Thyroid gland (tissue), 4 donors: ENCODE measurements at regions not wholly inside any gene's neighbourhood (a gene's known extent, or its start where the extent isn't known, plus 50 kb on each side); places are given as distances from the start of the nearest gene placed in this dataset.

ENCODE experiments used
- DNase-seq, 2 donors: peaks; one replicate each; pipeline ENCODE4 v3.0.0-alpha.2; 2019
- H3K27ac ChIP-seq, 3 donors: fragments of 200-600 bp; sonication (generic); 1 replicate in 2 of 3; 2 replicates in 1 of 3; pipeline ENCODE4 v1.5.1; 2016 to 2019; ENCODE audit warnings: mild to moderate bottlenecking in 1 of 3, moderate library complexity in 1 of 3
- H3K27me3 ChIP-seq: fragments of 200-600 bp; sonication (generic); one replicate; pipeline ENCODE4 v1.5.1; 2019
- H3K36me3 ChIP-seq, 2 donors: fragments of 200-600 bp; sonication (generic); one replicate each; pipeline ENCODE4 v1.5.1; 2016 to 2019
- H3K4me1 ChIP-seq, 2 donors: fragments of 200-600 bp; sonication (generic); one replicate each; pipeline ENCODE4 v1.5.1; 2017 to 2019
- H3K4me3 ChIP-seq, 3 donors: fragments of 200-600 bp; sonication (generic); replicated peaks in 1 of 3; 1 replicate in 2 of 3; 2 replicates in 1 of 3; pipeline ENCODE4 v1.5.1; 2016; ENCODE audit warnings: mild to moderate bottlenecking in 1 of 3
- H3K9me3 ChIP-seq: fragments of 200-600 bp; sonication (generic); one replicate; pipeline ENCODE4 v1.5.1; 2017
- CTCF ChIP-seq, 6 experiments: fragments of 200-600 bp in 3 of 6; fragments of 450-650 bp in 3 of 6; sonication (generic) in 3 of 6; IDR thresholded peaks; one replicate each; pipeline ENCODE4 v1.5.1; 2016 to 2019; ENCODE audit warnings: antibody characterized with exemption in 6 of 6, mild to moderate bottlenecking in 2 of 6, inconsistent platforms in 1 of 6, moderate library complexity in 1 of 6
- POLR2A ChIP-seq, 2 donors: fragments of 450-650 bp; IDR thresholded peaks; one replicate each; pipeline ENCODE4 v1.6.1; 2017; ENCODE audit warnings: antibody characterized with exemption in 2 of 2, mild to moderate bottlenecking in 2 of 2, moderate library complexity in 1 of 2
- WGBS, 2 donors: methylation state at CpG; one replicate each; pipeline ENCODE4 v1.1.5; 2017; 5-methylcytosine and 5-hydroxymethylcytosine counted together
- intact Hi-C: fragments of 100-400 bp; cut with DNase I; formaldehyde crosslinking; loops from one replicate; pipeline ENCODE4 v1.15.1; 2023

GRCh38 chr1:157410457-157410856 is 141.9 kb downstream of the FCRL5 start:
- H3K27ac ChIP-seq = no peak overlapping the region
- no peaks in the 10 kb centered on the region for H3K27me3 ChIP-seq
- DNase-seq = no peak
- no peaks in the 10 kb centered on the region for H3K36me3 ChIP-seq
- TF ChIP-seq CTCF (IDR thresholded peaks at IDR 0.05) (no peak), POLR2A (IDR thresholded peaks at IDR 0.05) (no peak)
- H3K9me3 ChIP-seq = no peaks in the 10 kb centered on the region
- intact Hi-C loops = no loop called here
- H3K4me3 ChIP-seq = no peak overlapping the region
- H3K4me1 ChIP-seq = no peaks in the 10 kb centered on the region
- WGBS, 2 donors = 78 to 82% methylated on average over 5 of the region's 5 CpGs

GRCh38 chr1:157409927-157410326 is 142.4 kb downstream of the FCRL5 start:
- no peaks in the 10 kb centered on the region for H3K9me3 ChIP-seq
- H3K36me3 ChIP-seq = no peaks in the 10 kb centered on the region
- intact Hi-C loops = no loop called here
- H3K4me1 ChIP-seq = no peaks in the 10 kb centered on the region
- H3K27ac ChIP-seq = no peak overlapping the region
- no peak for DNase-seq
- TF ChIP-seq POLR2A (IDR thresholded peaks at IDR 0.05) (no peak), CTCF (IDR thresholded peaks at IDR 0.05) (no peak)
- 82 to 92% methylated on average over 6 of the region's 6 CpGs for WGBS, 2 donors
- no peak overlapping the region for H3K4me3 ChIP-seq
- H3K27me3 ChIP-seq = no peaks in the 10 kb centered on the region

- intact Hi-C loops = no loop called here
- 68 to 73% methylated on average over 6 of the region's 6 CpGs for WGBS, 2 donors
- TF ChIP-seq POLR2A (IDR thresholded peaks at IDR 0.05) = no peak
- no peak for TF ChIP-seq CTCF (IDR thresholded peaks at IDR 0.05)
- DNase-seq = no peak
- no peaks in the 10 kb centered on the region for H3K4me1 ChIP-seq
- H3K4me3 ChIP-seq = no peak overlapping the region
- H3K27ac ChIP-seq = no peak overlapping the region
- no peaks in the 10 kb centered on the region for H3K27me3 ChIP-seq
- H3K36me3 ChIP-seq = no peaks in the 10 kb centered on the region
- no peaks in the 10 kb centered on the region for H3K9me3 ChIP-seq
These were observed 144.3 kb downstream of the FCRL5 start for GRCh38 chr1:157407917-157408525.

GRCh38 chr1:157407367-157407766 is 144.9 kb downstream of the FCRL5 start:
- TF ChIP-seq CTCF (IDR thresholded peaks at IDR 0.05) (no peak), POLR2A (IDR thresholded peaks at IDR 0.05) (no peak)
- intact Hi-C loops = no loop called here

DNA sequence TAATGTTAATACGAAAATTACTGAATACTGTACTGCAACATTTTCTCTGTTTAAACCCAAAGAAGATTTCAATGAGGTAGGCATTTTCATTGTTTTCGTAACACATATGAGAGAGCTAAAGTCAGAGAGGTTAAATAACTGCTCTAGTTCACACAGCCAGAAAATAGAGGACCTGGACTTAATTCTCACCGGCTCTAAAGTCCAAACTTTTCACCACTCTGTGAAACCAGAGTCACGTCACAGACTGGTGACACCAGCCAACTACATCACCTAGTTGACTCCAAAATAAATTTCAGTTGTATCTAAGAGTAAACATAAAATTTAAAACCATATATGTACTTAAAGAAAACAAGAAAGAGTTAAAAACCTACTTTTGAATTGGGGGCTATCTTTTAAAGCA is 146.7 kb downstream of the FCRL5 start:
- Histone ChIP-seq H3K27ac (no peak overlapping the region), H3K4me1 (no peaks in the 10 kb centered on the region), H3K4me3 (no peak overlapping the region), H3K27me3 (no peaks in the 10 kb centered on the region), H3K36me3 (no peaks in the 10 kb centered on the region), H3K9me3 (no peaks in the 10 kb centered on the region)
- intact Hi-C loops = no loop called here
- DNase-seq = no peak
- TF ChIP-seq CTCF (IDR thresholded peaks at IDR 0.05) (no peak), POLR2A (IDR thresholded peaks at IDR 0.05) (no peak)
- 90 to 96% methylated on average over 4 of the region's 4 CpGs for WGBS, 2 donors

More at GRCh38 chr1:157407367-157407766, 144.9 kb downstream of the FCRL5 start:
- Histone ChIP-seq H3K9me3 (no peaks in the 10 kb centered on the region), H3K36me3 (no peaks in the 10 kb centered on the region), H3K27me3 (no peaks in the 10 kb centered on the region), H3K4me3 (no peak overlapping the region), H3K4me1 (no peaks in the 10 kb centered on the region), H3K27ac (no peak overlapping the region)
- DNase-seq = no peak
